Gastrocnemius medialis (tissue), 4 donors: ENCODE measurements at regions not wholly inside any gene's neighbourhood (a gene's known extent, or its start where the extent isn't known, plus 50 kb on each side); places are given as distances from the start of the nearest gene placed in this dataset.

Experiments
- ATAC-seq, 2 donors: fragments of 150-250 bp; one replicate each; pipeline ENCODE4 v1.9.1; 2016
- DNase-seq, 2 donors: peaks; one replicate each; pipeline ENCODE4 v3.0.0-alpha.2; 2019
- H3K27ac ChIP-seq, 4 donors: fragments of 200-600 bp; sonication (generic); 1 replicate in 1 of 4; 2 replicates in 3 of 4; pipeline ENCODE4 v1.5.1; 2016 to 2018; ENCODE audit warnings: mild to moderate bottlenecking in 2 of 4, moderate library complexity in 1 of 4
- H3K27me3 ChIP-seq, 3 donors: fragments of 200-600 bp; sonication (generic) in 2 of 3; 1 replicate in 1 of 3; 2 replicates in 2 of 3; pipeline versions ENCODE4 v1.5.1 to v1.6.0; 2016 to 2019; ENCODE audit warnings: mild to moderate bottlenecking in 1 of 3, moderate library complexity in 1 of 3
- H3K36me3 ChIP-seq, 2 donors: fragments of 200-600 bp; sonication (generic) in 1 of 2; one replicate each; pipeline ENCODE4 v1.5.1; 2017 to 2018
- H3K4me1 ChIP-seq, 2 donors: fragments of 200-600 bp; sonication (generic) in 1 of 2; one replicate each; pipeline ENCODE4 v1.5.1; 2016 to 2017; ENCODE audit warnings: mild to moderate bottlenecking in 2 of 2
- H3K4me3 ChIP-seq, 4 donors: fragments of 200-600 bp; sonication (generic) in 3 of 4; 1 replicate in 1 of 4; 2 replicates in 3 of 4; pipeline ENCODE4 v1.5.1; 2016 to 2019; ENCODE audit warnings: mild to moderate bottlenecking in 2 of 4
- H3K9me3 ChIP-seq, 3 donors: fragments of 200-600 bp; sonication (generic) in 2 of 3; 1 replicate in 1 of 3; 2 replicates in 2 of 3; pipeline ENCODE4 v1.5.1; 2016 to 2019
- POLR2A ChIP-seq, 2 donors: fragments of 450-650 bp; IDR thresholded peaks; one replicate each; pipeline ENCODE4 v1.6.1; 2017; ENCODE audit warnings: antibody characterized with exemption in 2 of 2, mild to moderate bottlenecking in 2 of 2, moderate library complexity in 2 of 2
- in situ Hi-C, 4 donors: fragments of 200-750 bp; cut with MboI; loops; one replicate each; pipeline versions ENCODE4 v1.15.0 to v1.8.0; 2017; ENCODE audit warnings: low sequenced_read_pairs in 4 of 4
- intact Hi-C: fragments of 100-400 bp; cut with DNase I; formaldehyde crosslinking; loops from one replicate; pipeline ENCODE4 v1.15.1; 2023; ENCODE audit warnings: low total_unique reads
- TF ChIP-seq, protein P1 (sequence below), 5 experiments: fragments of 450-650 bp in 3 of 5; fragments of 200-600 bp in 2 of 5; sonication (generic) in 2 of 5; IDR thresholded peaks in 4 of 5; conservative IDR thresholded peaks in 1 of 5; 1 replicate in 4 of 5; 2 replicates in 1 of 5; pipeline ENCODE4 v1.5.1; 2016 to 2019; ENCODE audit warnings: antibody characterized with exemption in 5 of 5, mild to moderate bottlenecking in 3 of 5, moderate library complexity in 3 of 5

DNA sequence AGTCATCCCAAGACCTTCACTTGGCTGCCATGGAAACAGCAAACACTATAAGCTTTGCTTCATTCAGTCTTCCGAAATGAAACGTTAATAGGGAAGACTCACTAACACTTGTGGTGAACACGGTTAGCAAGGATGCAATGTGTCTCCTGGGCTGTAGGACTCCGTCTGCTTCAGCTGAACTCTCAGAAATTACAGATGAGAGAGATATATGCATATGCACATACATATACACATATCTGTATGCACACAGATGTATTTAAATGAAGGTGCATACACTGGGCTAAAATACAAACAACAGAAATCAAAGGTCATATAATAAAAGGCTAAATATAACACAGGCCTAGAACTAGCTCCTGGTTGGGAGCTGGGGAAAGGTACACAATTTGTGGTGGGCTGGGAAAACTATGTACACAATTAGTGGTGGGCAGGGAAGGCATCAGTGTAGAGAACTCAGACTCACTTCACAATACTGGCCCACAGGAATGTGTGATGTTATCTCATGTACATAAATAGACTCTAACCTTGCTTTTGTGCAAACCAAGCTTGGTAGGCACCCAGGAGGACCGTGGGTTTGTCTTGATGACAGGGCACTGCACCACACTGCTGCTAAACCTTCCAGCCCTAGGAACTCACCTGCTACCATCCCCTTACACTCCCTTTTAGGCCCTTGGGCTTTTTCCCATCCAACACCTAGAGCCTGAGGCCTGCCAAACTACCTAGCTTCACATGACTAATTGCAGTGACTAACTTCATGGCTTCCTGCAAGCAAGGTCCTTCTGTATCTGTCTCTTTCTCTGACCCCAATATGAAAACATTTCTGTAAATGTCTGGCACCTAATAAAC is 873.1 kb downstream of the NSUN3 start:
- intact Hi-C loops, result no loop called here
- Histone ChIP-seq H3K4me3 (no peak overlapping the region), H3K36me3 (no peaks in the 10 kb centered on the region), H3K9me3 (no peaks in the 10 kb centered on the region), H3K4me1 (no peaks in the 10 kb centered on the region), H3K27me3 (no peaks in the 10 kb centered on the region), H3K27ac (no peak overlapping the region)
- in situ Hi-C loops, result no loop called here
- ATAC-seq, result no peak
- no peak for DNase-seq
- TF ChIP-seq, protein P1, sequence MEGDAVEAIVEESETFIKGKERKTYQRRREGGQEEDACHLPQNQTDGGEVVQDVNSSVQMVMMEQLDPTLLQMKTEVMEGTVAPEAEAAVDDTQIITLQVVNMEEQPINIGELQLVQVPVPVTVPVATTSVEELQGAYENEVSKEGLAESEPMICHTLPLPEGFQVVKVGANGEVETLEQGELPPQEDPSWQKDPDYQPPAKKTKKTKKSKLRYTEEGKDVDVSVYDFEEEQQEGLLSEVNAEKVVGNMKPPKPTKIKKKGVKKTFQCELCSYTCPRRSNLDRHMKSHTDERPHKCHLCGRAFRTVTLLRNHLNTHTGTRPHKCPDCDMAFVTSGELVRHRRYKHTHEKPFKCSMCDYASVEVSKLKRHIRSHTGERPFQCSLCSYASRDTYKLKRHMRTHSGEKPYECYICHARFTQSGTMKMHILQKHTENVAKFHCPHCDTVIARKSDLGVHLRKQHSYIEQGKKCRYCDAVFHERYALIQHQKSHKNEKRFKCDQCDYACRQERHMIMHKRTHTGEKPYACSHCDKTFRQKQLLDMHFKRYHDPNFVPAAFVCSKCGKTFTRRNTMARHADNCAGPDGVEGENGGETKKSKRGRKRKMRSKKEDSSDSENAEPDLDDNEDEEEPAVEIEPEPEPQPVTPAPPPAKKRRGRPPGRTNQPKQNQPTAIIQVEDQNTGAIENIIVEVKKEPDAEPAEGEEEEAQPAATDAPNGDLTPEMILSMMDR (IDR thresholded peaks at IDR 0.05 in 4 of 5, conservative IDR thresholded peaks at IDR 0.05 in 1 of 5), result no peak
- no peak for TF ChIP-seq POLR2A (IDR thresholded peaks at IDR 0.05)

- no peak overlapping the region for H3K27ac ChIP-seq
- no peaks in the 10 kb centered on the region for H3K27me3 ChIP-seq
- no peaks in the 10 kb centered on the region for H3K9me3 ChIP-seq
- TF ChIP-seq, protein P1 (IDR thresholded peaks at IDR 0.05 in 4 of 5, conservative IDR thresholded peaks at IDR 0.05 in 1 of 5), result no peak
- no peak for TF ChIP-seq POLR2A (IDR thresholded peaks at IDR 0.05)
- no peaks in the 10 kb centered on the region for H3K4me1 ChIP-seq
- ATAC-seq (no peak), DNase-seq (no peak)
- H3K4me3 ChIP-seq, result no peak overlapping the region
- H3K36me3 ChIP-seq, result no peaks in the 10 kb centered on the region
- intact Hi-C loops, result no loop called here
- in situ Hi-C loops, result no loop called here
Measured at GRCh38 chr3:94937980-94938379, 875.1 kb downstream of the NSUN3 start.

- no peak for ATAC-seq
- H3K27ac ChIP-seq, result no peak overlapping the region
- H3K4me3 ChIP-seq, result no peak overlapping the region
- no peak for DNase-seq
- TF ChIP-seq POLR2A (IDR thresholded peaks at IDR 0.05), result no peak
- TF ChIP-seq, protein P1 (IDR thresholded peaks at IDR 0.05 in 4 of 5, conservative IDR thresholded peaks at IDR 0.05 in 1 of 5), result no peak
- H3K27me3 ChIP-seq, result no peaks in the 10 kb centered on the region
- intact Hi-C loops (no loop called here), in situ Hi-C loops (no loop called here)
- H3K36me3 ChIP-seq, result no peaks in the 10 kb centered on the region
- H3K4me1 ChIP-seq, result no peaks in the 10 kb centered on the region
- H3K9me3 ChIP-seq, result no peaks in the 10 kb centered on the region
Measured at GRCh38 chr3:94946683-94947082, 883.8 kb downstream of the NSUN3 start.

GRCh38 chr3:94961423-94962100 is 898.7 kb downstream of the NSUN3 start:
- ATAC-seq (no peak), DNase-seq (no peak)
- intact Hi-C loops (no loop called here), in situ Hi-C loops (no loop called here)
- Histone ChIP-seq H3K4me3 (no peak overlapping the region), H3K36me3 (no peaks in the 10 kb centered on the region), H3K27ac (no peak overlapping the region), H3K4me1 (no peaks in the 10 kb centered on the region), H3K9me3 (no peaks in the 10 kb centered on the region), H3K27me3 (no peaks in the 10 kb centered on the region)
- no peak for TF ChIP-seq POLR2A (IDR thresholded peaks at IDR 0.05)
- TF ChIP-seq, protein P1 (IDR thresholded peaks at IDR 0.05 in 4 of 5, conservative IDR thresholded peaks at IDR 0.05 in 1 of 5), result no peak
